ENCODE measurements at regions not wholly inside any gene's neighbourhood (a gene's known extent, or its start where the extent isn't known, plus 50 kb on each side); places are given as distances from the start of the nearest gene placed in this dataset.
A peak's percentile ranks its signal among the peaks of the same experiment; 100 is the strongest.

DNA sequence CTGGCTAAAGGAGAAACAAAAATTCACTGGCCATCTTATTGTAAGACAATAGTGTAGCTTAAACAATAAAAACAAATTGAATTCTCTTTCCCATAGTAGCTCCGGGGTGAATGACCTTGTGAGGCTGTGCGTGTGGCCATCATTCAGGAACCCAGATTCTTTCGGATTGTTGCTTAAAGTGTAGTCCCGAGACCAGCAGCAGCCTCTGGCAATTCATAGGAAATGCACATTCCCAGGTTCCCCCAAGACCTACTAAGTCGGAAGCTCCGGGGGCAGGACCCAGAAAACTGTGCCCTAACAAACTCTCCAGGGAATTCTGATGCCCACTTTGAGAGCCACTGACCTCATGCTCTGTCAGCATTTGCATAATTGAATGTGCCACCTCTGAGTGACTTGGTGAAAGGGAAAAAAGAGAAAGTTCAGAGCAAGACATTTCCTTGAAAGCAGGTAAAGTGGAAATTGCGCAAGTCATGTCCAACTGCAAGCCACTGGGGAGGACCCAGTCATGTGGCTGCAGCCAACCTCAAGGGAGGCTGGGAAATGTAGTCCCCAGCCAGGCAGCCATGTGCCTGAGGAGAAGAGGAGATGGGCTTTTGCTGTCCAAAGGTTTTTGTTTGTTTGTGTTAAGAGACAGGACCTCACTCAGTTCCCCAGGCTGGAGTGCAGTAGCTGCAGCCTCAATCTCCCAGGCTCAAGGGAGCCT is 50.7 kb upstream of the PNMA8B start:
- H3K9ac ChIP-seq (ENCODE audit: low read length) = no peak overlapping the region
- no peak for TF ChIP-seq EZH2 (IDR thresholded peaks at IDR 0.05; ENCODE audit: borderline replicate concordance, insufficient read depth, low read depth, low read length, poor library complexity, severe bottlenecking)
- no peak for TF ChIP-seq CTCF (IDR thresholded peaks at IDR 0.05)
- DNase-seq (no peak), ATAC-seq (ENCODE audit: low read depth) (peak; percentile 36)
- CTCF ChIA-PET = interaction anchor here (10.1 kb wide), 1 partner anchor 21 kb away, joined by 130 read pairs; no protein-coding TSS in a partner anchor
- no peaks in the 10 kb centered on the region for H3K36me3 ChIP-seq (replicated peaks in 1 of 2; ENCODE audit: control extremely low read depth in 1 of 2, control insufficient read depth in 1 of 2, extremely low read depth in 1 of 2, insufficient read depth in 2 of 2, low read length in 1 of 2)
- WGBS (ENCODE audit: insufficient coverage) = 76% methylated on average over 7 of the region's 7 CpGs
- no peak overlapping the region for H3K4me3 ChIP-seq (ENCODE audit: control extremely low read depth in 1 of 5, extremely low read depth in 1 of 5, insufficient read depth in 1 of 5, low read depth in 2 of 5, low read length in 4 of 5)
- Mint-ChIP-seq H3K4me1 (peaks cover 4% of the 10 kb centered on the region), H3K27me3 (peaks cover 19% of the 10 kb centered on the region), H3K9me3 (ENCODE audit: insufficient read depth) (peaks cover 7% of the 10 kb centered on the region), H3K4me3 (no peak overlapping the region), H3K27ac (no peak overlapping the region)
- no peaks in the 10 kb centered on the region for H3K79me2 ChIP-seq (ENCODE audit: control insufficient read depth, insufficient read depth, low read length)
- H3K27me3 ChIP-seq (replicated peaks in 1 of 4; ENCODE audit: control extremely low read depth in 1 of 4, control insufficient read depth in 3 of 4, insufficient read depth in 4 of 4, low read length in 3 of 4) = peaks cover 0 to 10% (median 0%) of the 10 kb centered on the region in 4 experiments
- no peak overlapping the region for H2AFZ ChIP-seq (ENCODE audit: insufficient read depth, low read depth, low read length, poor library complexity, severe bottlenecking)
- intact Hi-C loops (cut with micrococcal nuclease) = no loop called here
- H3K27ac ChIP-seq (ENCODE audit: low read length in 2 of 2) = no peak overlapping the region
- POLR2A ChIA-PET = interaction anchor here (0.6 kb wide), 1 partner anchor 146 kb away, joined by 16 read pairs; no protein-coding TSS in a partner anchor
- peaks cover 2 to 22% (median 12%) of the 10 kb centered on the region in 3 donors for H3K9me3 ChIP-seq (ENCODE audit: control extremely low read depth in 1 of 3, control insufficient read depth in 2 of 3, insufficient read depth in 1 of 3, low read length in 2 of 3)
- no peak overlapping the region for H3K4me2 ChIP-seq (replicated peaks; ENCODE audit: low read depth, low read length, poor library complexity, severe bottlenecking)
- peaks cover 0 to 4% of the 10 kb centered on the region in 2 donors for H3K4me1 ChIP-seq (ENCODE audit: control insufficient read depth in 2 of 2, insufficient read depth in 2 of 2, low read length in 2 of 2)
- H4K20me1 ChIP-seq (ENCODE audit: control insufficient read depth, insufficient read depth, low read length, poor library complexity, severe bottlenecking) = no peaks in the 10 kb centered on the region

DNA sequence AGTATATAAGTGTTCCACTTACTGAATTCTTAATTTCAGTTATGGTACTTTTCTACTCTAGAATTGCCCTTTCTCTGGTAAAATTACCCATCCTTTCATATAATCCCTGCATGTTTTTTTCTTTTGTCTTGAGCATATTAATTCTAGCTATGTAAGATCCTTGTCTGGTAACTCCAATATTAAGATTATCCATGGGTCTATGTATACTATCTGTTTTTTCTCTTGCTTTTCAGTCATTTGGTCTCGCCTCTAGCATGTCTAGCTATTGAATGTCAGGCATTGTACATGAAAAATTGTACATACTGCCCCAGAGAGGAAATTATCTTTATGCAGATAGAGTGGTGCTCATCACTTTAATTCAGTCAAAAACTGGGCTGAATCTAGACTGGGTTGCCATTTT is 50.4 kb upstream of the CALM3 start:
- H3K4me1 ChIP-seq (ENCODE audit: control insufficient read depth in 2 of 2, insufficient read depth in 2 of 2, low read length in 2 of 2) = no peaks in the 10 kb centered on the region
- CTCF ChIA-PET = interaction anchor here (1.3 to 5.0 kb wide), 3 partner anchors 13 to 29 kb away, joined by 3 to 25 read pairs (median 5); no protein-coding TSS in a partner anchor
- peaks cover 22% of the 10 kb centered on the region for H3K27me3 Mint-ChIP-seq
- ATAC-seq (ENCODE audit: low read depth) (no peak), DNase-seq (no peak)
- WGBS (ENCODE audit: insufficient coverage) = no CpG with 5 or more reads among the region's 1 CpG
- no peaks in the 10 kb centered on the region for H3K79me2 ChIP-seq (ENCODE audit: control insufficient read depth, insufficient read depth, low read length)
- no peak overlapping the region for H3K9ac ChIP-seq (ENCODE audit: low read length)
- H4K20me1 ChIP-seq (ENCODE audit: control insufficient read depth, insufficient read depth, low read length, poor library complexity, severe bottlenecking) = no peaks in the 10 kb centered on the region
- no peak overlapping the region for H2AFZ ChIP-seq (ENCODE audit: insufficient read depth, low read depth, low read length, poor library complexity, severe bottlenecking)
- H3K36me3 ChIP-seq (replicated peaks in 1 of 2; ENCODE audit: control extremely low read depth in 1 of 2, control insufficient read depth in 1 of 2, extremely low read depth in 1 of 2, insufficient read depth in 2 of 2, low read length in 1 of 2) = no peaks in the 10 kb centered on the region
- POLR2A ChIA-PET = no interaction called here
- H3K4me1 Mint-ChIP-seq = no peaks in the 10 kb centered on the region
- H3K27ac ChIP-seq (ENCODE audit: low read length in 2 of 2) = no peak overlapping the region
- intact Hi-C loops (cut with micrococcal nuclease) = no loop called here
- H3K4me3 ChIP-seq (ENCODE audit: control extremely low read depth in 1 of 5, extremely low read depth in 1 of 5, insufficient read depth in 1 of 5, low read depth in 2 of 5, low read length in 4 of 5) = no peak overlapping the region
- no peak overlapping the region for H3K4me3 Mint-ChIP-seq
- peaks cover 10% of the 10 kb centered on the region for H3K9me3 Mint-ChIP-seq (ENCODE audit: insufficient read depth)
- no peak for TF ChIP-seq CTCF (IDR thresholded peaks at IDR 0.05)
- no peak for TF ChIP-seq EZH2 (IDR thresholded peaks at IDR 0.05; ENCODE audit: borderline replicate concordance, insufficient read depth, low read depth, low read length, poor library complexity, severe bottlenecking)
- no peak overlapping the region for H3K27ac Mint-ChIP-seq
- no peak overlapping the region for H3K4me2 ChIP-seq (replicated peaks; ENCODE audit: low read depth, low read length, poor library complexity, severe bottlenecking)
- peaks cover 0 to 12% (median 0%) of the 10 kb centered on the region in 4 experiments for H3K27me3 ChIP-seq (replicated peaks in 1 of 4; ENCODE audit: control extremely low read depth in 1 of 4, control insufficient read depth in 3 of 4, insufficient read depth in 4 of 4, low read length in 3 of 4)
- H3K9me3 ChIP-seq (ENCODE audit: control extremely low read depth in 1 of 3, control insufficient read depth in 2 of 3, insufficient read depth in 1 of 3, low read length in 2 of 3) = peaks cover 4 to 22% (median 15%) of the 10 kb centered on the region in 3 donors
